PC-3 (cell line): ENCODE measurements at regions not wholly inside any gene's neighbourhood (a gene's known extent, or its start where the extent isn't known, plus 50 kb on each side); places are given as distances from the start of the nearest gene placed in this dataset.

ENCODE experiments used
- ATAC-seq: fragments of 200-7000 bp; cut with Tn5 transposase; 2 replicates; pipeline ENCODE4 v1.9.1; 2020; ENCODE audit warnings: mild to moderate bottlenecking, moderate library complexity
- BruUV-seq: library from RNA; stranded (reverse); fragments of 400-500 nt; replicated peaks from 2 replicates; lab custom pipeline; 2021; lab: Mats Ljungman, UMichigan
- CTCF ChIA-PET: fragments of 300-600 bp; sonication (Branson Sonifier 250); formaldehyde crosslinking; loops from one replicate; lab custom pipeline; 2022; ENCODE audit warnings: antibody characterized with exemption; lab: Charles Lee
- POLR2A ChIA-PET: fragments of 300-600 bp; sonication (Branson Sonifier 250); formaldehyde crosslinking; loops from one replicate; lab custom pipeline; 2022; ENCODE audit warnings: antibody characterized with exemption; ENCODE audit not compliant: unreplicated experiment; lab: Charles Lee
- DNase-seq: peaks from one replicate; pipeline ENCODE4 v3.0.0-alpha.2; 2015
- H2AFZ ChIP-seq: fragments of 300-600 bp; sonication (generic); 2 replicates; pipeline ENCODE4 v1.6.0; 2016; ENCODE audit warnings: antibody characterized with exemption, low read length
- H3F3A ChIP-seq: fragments of 300-600 bp; sonication (generic); one replicate; pipeline ENCODE4 v1.6.0; 2017; ENCODE audit warnings: antibody characterized with exemption, low read length, control low read depth, mild to moderate bottlenecking; ENCODE audit not compliant: unreplicated experiment
- H3K27ac ChIP-seq: fragments of 300-600 bp; sonication (generic); 2 replicates; pipeline ENCODE4 v1.5.1; 2016; ENCODE audit warnings: mild to moderate bottlenecking, low read length
- H3K27me3 ChIP-seq: fragments of 300-600 bp; sonication (generic); 2 replicates; pipeline ENCODE4 v1.6.1; 2016; ENCODE audit warnings: low read length, mixed read lengths
- H3K36me3 ChIP-seq: fragments of 300-600 bp; sonication (generic); 2 replicates; pipeline ENCODE4 v1.6.1; 2016; ENCODE audit warnings: low read depth, mixed run types, low read length, mixed read lengths
- H3K4me1 ChIP-seq: fragments of 300-600 bp; sonication (generic); 2 replicates; pipeline ENCODE4 v1.5.1; 2016; ENCODE audit warnings: low read length; ENCODE audit not compliant: insufficient read depth
- H3K4me2 ChIP-seq: fragments of 300-600 bp; sonication (generic); 2 replicates; pipeline ENCODE4 v1.6.0; 2016; ENCODE audit warnings: low read length
- H3K4me3 ChIP-seq: fragments of 300-600 bp; sonication (generic); 2 replicates; pipeline ENCODE4 v1.5.1; 2016; ENCODE audit warnings: mild to moderate bottlenecking, low read length, mixed read lengths
- H3K79me2 ChIP-seq: fragments of 300-600 bp; sonication (generic); 2 replicates; pipeline ENCODE4 v1.6.1; 2017; ENCODE audit warnings: low read length, mixed read lengths
- H3K9ac ChIP-seq: fragments of 300-600 bp; sonication (generic); 2 replicates; pipeline ENCODE4 v1.6.0; 2016; ENCODE audit warnings: mild to moderate bottlenecking, low read length
- H3K9me2 ChIP-seq: fragments of 300-600 bp; sonication (generic); replicated peaks from 2 replicates; pipeline ENCODE4 v1.6.1; 2016; ENCODE audit warnings: mixed run types, low read length, mixed read lengths
- H3K9me3 ChIP-seq: fragments of 300-600 bp; sonication (generic); 2 replicates; pipeline ENCODE4 v1.6.1; 2016; ENCODE audit warnings: low read length, mixed read lengths
- H4K20me1 ChIP-seq: fragments of 300-600 bp; sonication (generic); 2 replicates; pipeline ENCODE4 v1.6.1; 2016; ENCODE audit warnings: low read length, mixed read lengths
- EZH2 ChIP-seq: fragments of 300-600 bp; sonication (generic); IDR thresholded peaks from one replicate; pipeline ENCODE4 v1.6.1; 2017; ENCODE audit warnings: antibody characterized with exemption, mild to moderate bottlenecking, low read length; ENCODE audit not compliant: unreplicated experiment
- EZH2phosphoT487 ChIP-seq: fragments of 300-600 bp; sonication (generic); IDR thresholded peaks from 2 replicates; pipeline ENCODE4 v1.6.1; 2018; ENCODE audit warnings: mild to moderate bottlenecking, antibody characterized with exemption, low read length, borderline replicate concordance
- intact Hi-C: fragments of 100-400 bp; cut with micrococcal nuclease; formaldehyde crosslinking; loops from 2 replicates; pipeline ENCODE4 v1.9.0; 2023
- TF ChIP-seq, protein P1 (sequence below): fragments of 300-600 bp; sonication (generic); conservative IDR thresholded peaks from 2 replicates; pipeline ENCODE4 v1.5.1; 2017; ENCODE audit warnings: antibody characterized with exemption, low read depth, mild to moderate bottlenecking, low read length

DNA sequence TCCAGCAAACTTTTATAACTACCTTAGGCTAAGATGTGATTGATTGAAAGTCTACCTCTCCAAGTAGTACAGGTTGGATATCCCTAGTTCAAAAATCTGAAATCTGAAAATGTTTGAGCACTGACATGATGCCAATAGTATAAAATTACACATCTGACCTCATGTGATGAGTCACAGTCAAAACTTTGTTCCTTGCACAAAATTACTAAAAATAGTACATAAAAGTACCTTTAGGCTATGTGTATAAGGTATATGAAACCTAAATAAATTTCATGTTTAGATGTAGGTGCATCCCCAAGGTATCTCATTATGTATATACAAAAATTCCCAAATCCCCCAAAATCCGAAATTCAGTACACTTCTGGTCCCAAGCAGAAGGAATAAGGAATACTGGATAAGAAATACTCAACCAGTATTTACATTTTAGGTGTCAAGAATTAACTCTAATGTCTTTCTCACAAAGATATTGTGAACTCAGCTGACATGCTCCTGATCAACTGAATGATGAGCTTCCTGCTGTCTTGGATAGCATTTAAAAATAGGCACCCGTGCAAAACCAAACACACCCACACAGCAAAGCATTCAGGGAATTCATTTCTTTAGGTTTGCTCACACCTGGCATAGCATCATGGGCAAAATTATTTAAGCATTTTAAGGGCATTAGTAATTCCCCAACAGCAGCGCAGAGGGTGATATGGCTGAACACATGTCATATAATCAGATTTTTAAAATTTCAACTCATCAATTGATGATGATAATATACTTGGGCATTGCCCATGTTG is 497.4 kb upstream of the MEIS1 start:
- ATAC-seq (no peak), DNase-seq (peak; percentile 57)
- H3K9ac ChIP-seq: no peak overlapping the region
- no peaks in the 10 kb centered on the region for H3K36me3 ChIP-seq
- POLR2A ChIA-PET: interaction anchor here (0.6 kb wide), 1 partner anchor 360 kb away, joined by 6 read pairs; no protein-coding TSS in a partner anchor
- 0 out of 2 replicates have a peak overlapping the region, but pooled peaks have one; percentile 13 for H3K4me2 ChIP-seq
- intact Hi-C loops: no loop called here
- H4K20me1 ChIP-seq: no peaks in the 10 kb centered on the region
- TF ChIP-seq, protein P1, sequence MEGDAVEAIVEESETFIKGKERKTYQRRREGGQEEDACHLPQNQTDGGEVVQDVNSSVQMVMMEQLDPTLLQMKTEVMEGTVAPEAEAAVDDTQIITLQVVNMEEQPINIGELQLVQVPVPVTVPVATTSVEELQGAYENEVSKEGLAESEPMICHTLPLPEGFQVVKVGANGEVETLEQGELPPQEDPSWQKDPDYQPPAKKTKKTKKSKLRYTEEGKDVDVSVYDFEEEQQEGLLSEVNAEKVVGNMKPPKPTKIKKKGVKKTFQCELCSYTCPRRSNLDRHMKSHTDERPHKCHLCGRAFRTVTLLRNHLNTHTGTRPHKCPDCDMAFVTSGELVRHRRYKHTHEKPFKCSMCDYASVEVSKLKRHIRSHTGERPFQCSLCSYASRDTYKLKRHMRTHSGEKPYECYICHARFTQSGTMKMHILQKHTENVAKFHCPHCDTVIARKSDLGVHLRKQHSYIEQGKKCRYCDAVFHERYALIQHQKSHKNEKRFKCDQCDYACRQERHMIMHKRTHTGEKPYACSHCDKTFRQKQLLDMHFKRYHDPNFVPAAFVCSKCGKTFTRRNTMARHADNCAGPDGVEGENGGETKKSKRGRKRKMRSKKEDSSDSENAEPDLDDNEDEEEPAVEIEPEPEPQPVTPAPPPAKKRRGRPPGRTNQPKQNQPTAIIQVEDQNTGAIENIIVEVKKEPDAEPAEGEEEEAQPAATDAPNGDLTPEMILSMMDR: no peak
- no peak for TF ChIP-seq EZH2phosphoT487
- TF ChIP-seq EZH2: no peak
- H3K9me2 ChIP-seq: no peaks in the 10 kb centered on the region
- no peaks in the 10 kb centered on the region for H3F3A ChIP-seq
- H3K4me3 ChIP-seq: no peak overlapping the region
- H3K27ac ChIP-seq: no peak overlapping the region
- peaks cover 33% of the 10 kb centered on the region for H3K27me3 ChIP-seq
- H3K79me2 ChIP-seq: no peaks in the 10 kb centered on the region
- peaks cover 9% of the 10 kb centered on the region for H3K4me1 ChIP-seq
- no peaks in the 10 kb centered on the region for H3K9me3 ChIP-seq
- CTCF ChIA-PET: no interaction called here
- no peak overlapping the region for H2AFZ ChIP-seq
- no TSS peak for BruUV-seq

DNA sequence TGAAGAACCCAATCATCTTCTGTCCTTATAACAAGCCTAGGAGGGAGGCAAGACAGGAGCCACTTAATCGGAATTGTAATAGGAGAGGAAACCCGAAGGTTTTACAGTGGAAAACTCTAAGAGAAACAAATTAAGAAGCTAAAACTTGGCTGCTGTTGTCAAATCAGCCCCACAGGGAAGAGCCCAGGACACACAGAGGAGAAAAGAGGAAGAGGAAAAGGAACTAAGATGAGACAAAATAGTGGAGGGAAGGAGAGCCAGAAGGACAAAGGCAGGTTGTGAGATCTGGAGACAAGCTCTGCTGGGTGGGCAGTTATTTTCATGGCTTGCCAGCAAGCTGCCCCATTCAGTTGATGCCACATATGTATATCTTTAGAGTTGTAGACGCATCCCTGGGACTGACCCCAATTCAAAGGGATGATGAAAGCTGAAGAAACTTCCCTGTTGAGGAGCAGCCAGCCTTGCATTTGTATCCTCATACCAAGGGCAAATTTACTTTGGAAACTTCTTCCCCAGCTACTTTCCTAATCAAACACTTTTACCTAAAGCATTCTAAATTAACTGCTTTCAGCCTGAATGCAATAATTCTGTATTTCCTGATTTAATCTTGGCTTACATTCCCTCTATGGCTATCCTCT is 499.8 kb upstream of the MEIS1 start:
- intact Hi-C loops: no loop called here
- Histone ChIP-seq H3K9me2 (no peaks in the 10 kb centered on the region), H3K36me3 (no peaks in the 10 kb centered on the region), H3K4me1 (peaks cover 9% of the 10 kb centered on the region), H3K4me2 (no peak overlapping the region), H3F3A (no peaks in the 10 kb centered on the region), H4K20me1 (no peaks in the 10 kb centered on the region), H3K27ac (no peak overlapping the region), H2AFZ (no peak overlapping the region), H3K79me2 (no peaks in the 10 kb centered on the region), H3K27me3 (peaks cover 48% of the 10 kb centered on the region), H3K9me3 (no peaks in the 10 kb centered on the region), H3K9ac (no peak overlapping the region), H3K4me3 (no peak overlapping the region)
- TF ChIP-seq, protein P1: no peak
- TF ChIP-seq EZH2phosphoT487 (no peak), EZH2 (no peak)
- CTCF ChIA-PET: no interaction called here
- POLR2A ChIA-PET: no interaction called here
- no peak for ATAC-seq
- BruUV-seq: no TSS peak
- DNase-seq: no peak

DNA sequence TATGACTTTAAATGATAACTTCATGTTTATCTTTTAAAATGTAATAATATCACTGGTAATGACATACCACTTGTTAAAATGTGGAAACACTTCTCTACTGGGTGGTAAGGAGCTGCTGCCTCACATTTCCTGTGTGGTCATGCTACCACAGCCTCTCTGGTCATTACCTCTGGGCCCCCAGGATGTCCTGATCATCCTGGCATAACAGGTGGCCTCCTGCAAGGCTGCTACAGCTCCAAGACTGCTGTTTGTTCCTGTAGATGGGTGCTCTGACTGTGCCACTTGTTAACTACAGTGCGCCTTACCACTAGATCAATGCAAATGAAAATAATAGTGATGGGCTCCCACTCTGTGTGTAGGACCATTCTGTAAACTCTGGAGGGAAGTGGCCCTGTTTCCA is 500.2 kb upstream of the SPRED2 start:
- CTCF ChIA-PET: no interaction called here
- intact Hi-C loops: no loop called here
- peaks cover 48% of the 10 kb centered on the region for H3K27me3 ChIP-seq

More for the DNA sequence above, 500.2 kb upstream of the SPRED2 start:
- ATAC-seq (no peak), DNase-seq (no peak)
- TF ChIP-seq EZH2phosphoT487: no peak
- TF ChIP-seq, protein P1: no peak
- no peak for TF ChIP-seq EZH2
- no peaks in the 10 kb centered on the region for H3K79me2 ChIP-seq
- H3K9me3 ChIP-seq: no peaks in the 10 kb centered on the region
- no peaks in the 10 kb centered on the region for H4K20me1 ChIP-seq
- H3K4me3 ChIP-seq: no peak overlapping the region
- no TSS peak for BruUV-seq
- no peaks in the 10 kb centered on the region for H3F3A ChIP-seq
- POLR2A ChIA-PET: no interaction called here
- H3K36me3 ChIP-seq: no peaks in the 10 kb centered on the region
- H3K4me2 ChIP-seq: no peak overlapping the region
- H2AFZ ChIP-seq: no peak overlapping the region
- H3K4me1 ChIP-seq: peaks cover 7% of the 10 kb centered on the region
- no peak overlapping the region for H3K9ac ChIP-seq
- no peak overlapping the region for H3K27ac ChIP-seq
- H3K9me2 ChIP-seq: no peaks in the 10 kb centered on the region
